HG03571 (cell line): ENCODE measurements at regions not wholly inside any gene's neighbourhood (a gene's known extent, or its start where the extent isn't known, plus 50 kb on each side); places are given as distances from the start of the nearest gene placed in this dataset.
"Not testable (repeated sequence)": the region's sequence is repeated elsewhere in the genome, so short reads cannot be mapped to it uniquely, and the experiment has no call there.

Experiments used
- ATAC-seq: cut with Tn5 transposase; IDR thresholded peaks from one replicate; pipeline ENCODE4 v1.9.1; 2021; ENCODE audit not compliant: unreplicated experiment

GRCh38 chr12:17116538-17116937 lies 510.6 kb upstream of the LMO3 start:
- not testable (repeated sequence) for ATAC-seq

DNA sequence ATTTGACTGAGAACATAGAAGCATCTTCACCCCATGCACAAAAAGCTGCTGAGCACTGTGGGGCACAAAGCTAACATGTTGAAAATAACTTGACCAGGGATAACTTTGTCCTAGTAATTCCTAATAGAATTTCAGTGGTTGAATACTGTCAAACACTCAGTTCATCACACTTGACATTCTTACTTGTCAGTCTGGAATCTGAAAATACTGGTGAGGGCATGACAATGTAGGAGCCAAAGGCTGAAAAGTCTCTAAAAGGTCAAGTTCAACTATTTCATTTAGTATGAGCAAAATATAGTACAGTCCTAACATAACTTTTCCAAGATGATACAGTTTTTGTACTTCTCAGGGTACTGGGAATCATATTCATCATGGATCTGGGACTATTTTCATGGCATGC lies 504.4 kb upstream of the LMO3 start:
- no peak for ATAC-seq

DNA sequence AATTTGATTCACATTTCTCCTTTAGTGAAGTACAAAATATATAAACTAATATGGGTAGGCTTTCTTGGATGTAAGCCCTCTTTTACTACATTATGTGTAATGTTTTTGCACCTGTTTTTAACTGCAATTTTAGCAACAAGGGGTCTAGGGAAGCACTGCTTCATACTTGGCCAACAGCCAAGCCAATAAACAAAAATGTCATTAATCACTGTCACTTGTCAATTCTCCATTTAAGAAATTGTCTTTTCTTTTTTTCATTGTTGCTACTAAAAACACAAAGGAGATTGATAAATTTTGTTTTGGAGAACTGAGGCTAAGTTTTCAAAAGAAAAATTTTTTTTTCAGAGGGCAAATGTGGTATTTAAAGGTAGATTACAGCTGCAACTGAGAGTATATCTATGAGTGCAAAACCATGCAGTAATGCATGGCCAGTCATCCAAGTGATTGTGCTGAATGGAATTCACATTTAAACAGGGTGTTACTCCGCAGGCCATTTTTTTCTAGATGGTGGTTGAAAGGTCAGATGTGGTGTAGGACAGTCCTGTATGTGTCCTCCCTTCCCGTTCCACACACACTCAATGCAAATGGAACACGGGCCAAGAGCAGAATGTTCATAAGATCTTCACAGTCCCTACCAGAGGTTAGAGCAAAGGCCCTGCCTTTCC lies 503.0 kb upstream of the LMO3 start:
- no peak for ATAC-seq

- no peak for ATAC-seq
Measured at GRCh38 chr12:17104801-17105200, 498.8 kb upstream of the LMO3 start.

DNA sequence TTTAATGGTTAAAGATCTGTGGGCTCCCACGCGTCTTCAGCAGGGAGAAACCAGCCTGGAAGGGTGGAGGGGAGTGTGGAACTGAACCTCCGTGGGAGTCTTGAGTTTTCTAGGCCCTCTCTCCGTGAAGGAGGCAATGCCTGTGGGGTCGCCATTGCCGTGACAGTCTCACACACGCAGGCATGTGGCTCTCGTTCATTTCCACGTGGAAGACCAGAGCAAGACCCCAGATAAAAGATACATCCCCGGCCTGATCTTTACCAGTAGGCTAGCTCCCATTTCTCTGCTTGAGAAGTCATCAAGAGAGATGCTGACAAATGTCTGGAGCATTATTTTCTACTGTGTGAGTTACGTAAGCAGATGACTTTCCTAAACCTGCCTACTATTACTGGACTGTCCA lies 491.7 kb upstream of the LMO3 start:
- no peak for ATAC-seq

DNA sequence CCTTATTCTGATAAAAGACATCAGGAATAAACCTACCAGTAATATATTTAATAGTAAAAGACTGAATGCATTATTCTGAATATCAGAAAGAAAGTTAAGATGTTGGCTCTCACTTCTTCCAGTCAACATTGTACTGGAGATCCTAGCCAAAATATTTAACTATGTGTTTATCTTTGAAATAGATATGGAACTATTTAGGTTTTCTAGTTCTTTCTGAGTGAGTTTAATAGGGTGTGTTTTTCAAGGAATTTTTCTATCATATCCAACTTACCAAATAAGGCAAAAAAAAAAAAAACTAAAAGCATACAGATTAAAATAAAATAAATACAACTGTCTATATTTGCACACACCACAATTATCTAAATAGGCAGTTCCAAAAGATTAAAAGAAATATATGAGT lies 478.9 kb upstream of the LMO3 start:
- ATAC-seq, result no peak

GRCh38 chr12:17079251-17079909 lies 473.4 kb upstream of the LMO3 start:
- no peak for ATAC-seq

DNA sequence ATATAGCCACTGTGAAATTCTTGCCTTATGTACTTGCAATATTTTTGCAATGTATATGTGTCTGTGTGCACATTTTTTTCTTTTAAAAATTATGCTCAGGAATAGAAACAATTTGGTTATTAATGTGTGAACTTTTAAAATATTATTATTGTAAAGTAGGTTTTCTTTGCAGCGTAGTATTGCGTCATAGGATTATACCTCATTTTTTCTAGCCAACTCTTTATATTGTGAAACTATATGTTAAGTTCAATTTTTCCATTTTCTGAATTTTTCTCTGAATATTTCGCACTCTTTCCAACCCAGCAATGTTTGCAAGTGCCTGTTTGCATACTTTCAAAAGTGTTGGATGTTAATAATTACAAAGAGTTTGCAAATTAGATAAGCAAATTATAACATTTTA lies 471.6 kb upstream of the LMO3 start:
- no peak for ATAC-seq

DNA sequence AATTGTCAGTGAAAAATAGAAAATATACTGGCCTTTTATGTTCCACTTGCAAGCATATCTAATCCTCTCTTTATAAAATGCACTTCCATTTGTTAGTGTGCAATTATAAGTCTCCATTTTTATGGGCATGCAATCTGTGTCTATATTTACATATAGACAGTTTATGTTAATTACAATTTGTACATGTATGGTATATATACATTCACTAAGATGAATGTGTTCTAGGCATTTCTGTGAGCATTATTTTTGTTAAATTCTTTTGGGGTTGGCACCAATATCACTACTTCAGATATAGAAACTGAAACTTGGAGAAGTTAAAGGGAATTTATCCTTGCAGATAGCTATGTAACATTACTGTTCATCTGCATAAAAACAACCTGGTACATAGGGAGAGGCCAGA lies 470.8 kb upstream of the LMO3 start:
- no peak for ATAC-seq

DNA sequence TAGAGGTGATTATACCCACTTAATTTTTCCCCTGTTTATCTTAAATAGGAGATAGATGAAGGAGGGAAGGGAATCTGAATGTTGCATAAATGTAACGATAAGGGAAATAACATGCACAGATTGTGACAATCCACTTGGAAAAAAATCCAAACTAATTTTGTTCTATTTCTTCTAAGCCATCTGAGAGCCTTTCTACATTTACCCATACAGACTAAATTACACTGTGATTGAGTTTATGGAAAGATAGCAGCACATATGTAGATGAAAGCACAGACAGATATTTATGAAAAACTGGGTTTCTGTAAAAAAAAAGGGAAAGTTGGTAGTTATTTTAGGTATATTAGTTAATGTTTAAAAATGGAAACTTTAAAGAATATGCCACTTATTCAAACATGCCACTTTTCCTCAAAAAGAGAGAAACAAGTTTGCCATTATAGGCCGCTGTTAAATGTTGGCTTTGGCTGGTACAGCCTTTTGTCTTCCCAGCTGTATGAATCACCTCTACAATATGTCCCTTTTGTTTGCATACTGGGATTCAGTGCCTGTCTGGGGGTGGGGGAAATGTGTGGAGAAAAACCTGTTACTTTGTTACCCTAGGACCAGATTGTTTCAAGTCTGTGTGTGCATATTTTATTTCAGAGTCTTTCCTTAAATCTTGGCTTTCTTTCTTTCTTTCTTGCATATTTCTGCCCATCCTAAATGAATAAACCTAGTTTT lies 470.2 kb upstream of the LMO3 start:
- ATAC-seq, result no peak

DNA sequence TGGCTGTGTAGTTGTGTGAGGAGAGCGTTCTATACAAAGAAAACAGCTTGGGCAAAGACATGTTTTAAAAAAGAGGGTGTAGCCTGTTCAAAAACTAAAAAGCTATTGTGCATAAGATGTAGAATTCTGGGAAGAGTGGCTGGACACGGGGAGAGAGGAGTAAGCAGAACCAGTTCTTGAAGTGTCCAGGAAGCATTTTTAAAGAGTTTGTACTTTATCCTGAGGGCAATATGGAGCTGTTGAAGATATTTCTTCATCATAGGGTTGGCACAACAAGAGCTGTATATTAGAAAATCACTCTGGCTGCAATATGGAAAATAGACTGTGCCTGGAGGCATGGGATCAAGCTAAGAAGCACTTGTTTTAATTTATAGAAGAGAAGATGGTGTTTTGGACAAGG lies 458.9 kb upstream of the LMO3 start:
- no peak for ATAC-seq

DNA sequence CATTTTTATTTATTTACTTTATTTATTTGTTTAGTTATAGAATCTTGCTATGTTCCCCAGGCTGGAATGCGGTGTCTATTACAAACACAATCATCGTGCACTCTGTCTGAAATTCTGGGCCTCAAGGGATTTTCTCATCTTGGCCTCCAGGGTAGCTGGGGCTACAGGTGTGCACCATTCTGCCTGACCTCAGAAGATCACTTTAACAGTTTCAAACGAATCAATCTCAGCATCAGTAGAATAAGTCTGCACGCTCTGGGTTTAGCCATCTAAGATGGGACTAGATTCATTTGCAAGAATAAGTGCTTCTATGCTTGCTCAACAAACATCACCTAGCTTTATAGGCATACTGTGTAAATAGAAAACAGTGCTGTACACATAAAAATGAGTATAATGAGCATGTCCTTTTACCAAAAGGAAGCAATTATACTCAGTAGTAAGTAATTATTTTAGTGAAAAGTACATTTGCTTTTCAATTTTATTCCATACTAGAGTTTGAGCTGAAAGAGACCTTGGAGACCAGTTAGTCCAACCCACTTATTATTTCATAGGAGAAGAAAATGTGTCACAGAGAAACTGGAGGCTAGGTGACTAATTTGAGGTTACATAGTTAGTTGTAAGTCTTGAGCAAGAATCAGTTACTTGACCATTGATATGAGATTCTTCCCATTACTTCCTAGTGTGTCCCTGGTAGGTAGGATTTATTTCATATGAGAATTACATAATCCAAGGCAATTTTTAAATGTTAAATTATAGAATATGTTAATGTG lies 456.5 kb upstream of the LMO3 start:
- no peak for ATAC-seq

- no peak for ATAC-seq
Measured at GRCh38 chr12:17060260-17060659, 454.3 kb upstream of the LMO3 start.

GRCh38 chr12:17056546-17056945 lies 450.6 kb upstream of the LMO3 start:
- ATAC-seq, result no peak

- no peak for ATAC-seq
Measured at GRCh38 chr12:17038923-17039322, 433.0 kb upstream of the LMO3 start.

GRCh38 chr12:17035372-17035771 lies 429.4 kb upstream of the LMO3 start:
- ATAC-seq, result no peak

- ATAC-seq, result no peak
Measured at GRCh38 chr12:17030338-17030737, 424.4 kb upstream of the LMO3 start.

DNA sequence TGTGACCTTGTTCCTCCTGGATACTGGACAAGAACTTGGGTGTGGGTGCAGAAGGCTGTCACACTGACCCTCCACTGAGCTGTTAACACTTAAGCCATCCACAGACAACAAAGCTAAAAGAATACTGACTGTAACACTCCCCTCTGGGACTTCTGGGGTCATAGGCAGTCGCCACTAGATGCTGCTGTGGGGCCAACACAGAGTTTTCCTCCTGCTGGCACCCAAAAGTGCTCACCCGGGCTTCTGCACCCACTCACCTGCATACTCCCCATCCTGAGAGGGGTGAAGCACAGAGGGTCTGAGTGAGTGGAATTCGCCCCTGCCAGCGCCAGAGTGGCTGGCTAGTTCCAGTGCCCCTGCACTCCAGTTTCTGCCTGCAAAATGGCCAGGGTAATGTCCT lies 422.4 kb upstream of the LMO3 start:
- ATAC-seq, result no peak

DNA sequence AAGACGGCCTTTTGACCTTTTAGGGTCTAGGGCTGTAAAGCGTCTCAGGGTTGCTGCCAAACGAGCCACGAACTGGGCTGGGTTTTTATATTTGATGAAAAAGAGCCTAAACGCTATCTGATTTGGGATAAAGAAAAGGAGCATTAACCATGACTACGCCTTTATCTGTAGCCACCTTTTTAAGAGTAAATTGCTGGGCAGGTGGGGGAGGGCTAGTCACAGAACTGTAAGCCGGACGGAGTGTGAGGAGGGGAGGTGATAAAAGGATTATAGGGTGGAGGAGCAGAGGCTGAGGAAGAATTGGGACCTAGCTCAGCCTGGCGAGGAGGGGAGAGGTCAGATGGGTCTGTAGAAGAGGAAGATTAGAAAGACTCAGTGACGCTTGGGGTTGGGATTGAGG lies 419.5 kb upstream of the LMO3 start:
- ATAC-seq, result not testable (repeated sequence)

- no peak for ATAC-seq
Measured at GRCh38 chr12:17020765-17021164, 414.8 kb upstream of the LMO3 start.

DNA sequence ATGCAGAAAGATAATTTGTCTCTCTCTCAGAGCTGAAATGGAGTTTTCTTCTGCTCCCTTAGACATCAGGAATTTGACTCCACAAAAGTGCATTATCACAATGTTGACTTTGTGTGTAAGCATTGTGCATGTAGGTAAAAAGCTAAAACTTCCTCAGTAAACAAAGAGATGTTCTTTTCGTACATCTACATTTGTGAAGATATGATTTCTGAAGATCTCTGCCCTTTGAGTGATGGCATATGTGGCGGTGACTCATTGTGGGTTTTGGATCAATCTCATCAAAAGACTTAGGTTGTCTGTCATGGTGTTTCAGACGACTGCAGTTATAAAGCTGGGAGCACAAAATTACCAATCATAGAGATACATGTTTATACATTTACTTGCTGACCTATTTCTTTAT lies 411.4 kb upstream of the LMO3 start:
- ATAC-seq, result no peak
